Fibroblast of the conjunctiva (primary cell): ENCODE measurements at regions not wholly inside any gene's neighbourhood (a gene's known extent, or its start where the extent isn't known, plus 50 kb on each side); places are given as distances from the start of the nearest gene placed in this dataset.

Experiments
- DNase-seq: peaks from one replicate; pipeline ENCODE4 v3.0.0-alpha.2; 2010; ENCODE audit warnings: low read depth

DNA sequence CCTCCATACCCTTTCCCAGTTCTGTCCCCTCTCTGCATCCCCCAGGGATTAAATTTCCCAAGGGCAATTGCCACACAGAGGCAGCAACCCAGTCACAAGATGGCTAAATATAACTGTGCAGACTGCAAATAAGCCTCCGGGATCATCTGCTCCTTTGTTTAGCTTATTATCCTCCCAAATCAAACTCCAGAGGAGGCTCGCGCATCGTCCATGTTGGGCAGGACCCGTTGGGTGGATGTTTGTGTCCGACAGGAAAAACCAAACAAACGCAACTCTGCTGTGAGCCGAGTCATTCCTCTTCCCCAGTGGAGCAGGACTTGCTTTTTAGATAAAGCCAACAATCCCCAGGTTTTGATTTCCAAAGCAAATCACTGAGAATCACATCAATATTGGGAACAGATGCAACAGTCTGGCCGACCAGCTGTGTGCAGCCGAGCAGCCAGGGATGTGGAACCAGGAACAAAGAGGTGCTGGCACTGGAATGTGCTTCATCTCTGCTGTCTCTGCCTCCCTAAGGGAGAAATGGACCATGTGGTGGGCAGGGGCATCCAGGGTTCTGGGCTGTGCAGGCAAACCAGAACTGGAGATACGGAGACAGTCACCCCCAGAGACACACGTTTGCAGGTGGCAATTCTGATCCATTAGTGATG lies 89.8 kb downstream of the PTTG1 start:
- DNase-seq = no peak
